Keratinocyte (primary cell): ENCODE measurements at regions not wholly inside any gene's neighbourhood (a gene's known extent, or its start where the extent isn't known, plus 50 kb on each side); places are given as distances from the start of the nearest gene placed in this dataset.

Experiments
- CTCF ChIP-seq, 3 experiments: IDR thresholded peaks in 1 of 3; conservative IDR thresholded peaks in 1 of 3; optimal IDR thresholded peaks in 1 of 3; 2 replicates in 2 of 3; 3 replicates in 1 of 3; pipeline versions ENCODE3 to v1.5.1; 2011; ENCODE audit warnings: low read length in 3 of 3, mild to moderate bottlenecking in 3 of 3, moderate library complexity in 2 of 3, control low read depth in 1 of 3, inconsistent platforms in 1 of 3; ENCODE audit not compliant: insufficient read depth in 2 of 3; ENCODE audit errors: extremely low read depth in 1 of 3
- EZH2 ChIP-seq: IDR thresholded peaks from one replicate; pipeline ENCODE4 v1.6.1; 2012; ENCODE audit warnings: inconsistent platforms, mild to moderate bottlenecking, low read length, moderate library complexity

GRCh38 chr6:44053760-44054556 lies 73.3 kb downstream of the MRPL14 start:
- no peak for TF ChIP-seq EZH2
- TF ChIP-seq CTCF (optimal IDR thresholded peaks at IDR 0.05 in 1 of 3, IDR thresholded peaks at IDR 0.05 in 1 of 3, conservative IDR thresholded peaks at IDR 0.05 in 1 of 3; ENCODE audit: extremely low read depth in 1 of 3, insufficient read depth in 2 of 3, low read length in 3 of 3): no peak
